HCT116 (cell line): ENCODE measurements at regions not wholly inside any gene's neighbourhood (a gene's known extent, or its start where the extent isn't known, plus 50 kb on each side); places are given as distances from the start of the nearest gene placed in this dataset.

Experiments
- ATAC-seq: fragments of 200-7000 bp; cut with Tn5 transposase; 2 replicates; pipeline ENCODE4 v1.9.1; 2020; ENCODE audit warnings: mild to moderate bottlenecking, moderate library complexity
- BruUV-seq: library from RNA; stranded (reverse); fragments of 400-500 nt; replicated peaks from 2 replicates; lab custom pipeline; 2021; lab: Mats Ljungman, UMichigan
- CTCF ChIA-PET: fragments of 300-600 bp; sonication (Branson Sonifier 250); formaldehyde crosslinking; loops from one replicate; lab custom pipeline; 2021; ENCODE audit warnings: antibody characterized with exemption; lab: Charles Lee
- POLR2A ChIA-PET: fragments of 300-600, 350-600 bp; sonication (Branson Sonifier 250); formaldehyde crosslinking; loops from one replicate; lab custom pipeline; 2021; ENCODE audit warnings: antibody characterized with exemption; lab: Charles Lee
- RAD21 ChIA-PET, 2 experiments: fragments of 300-600 bp; sonication (Branson Sonifier 250); formaldehyde crosslinking; loops; one replicate each; lab custom pipeline; 2023; ENCODE audit warnings: low total read pairs in 2 of 2; ENCODE audit not compliant: uncharacterized antibody in 2 of 2, unreplicated experiment in 2 of 2, low non-redundant PET in 1 of 2; lab: Charles Lee
- DNase-seq: peaks from one replicate; pipeline ENCODE4 v3.0.0-alpha.2; 2010; ENCODE audit warnings: low read depth, low spot score
- H2AFZ ChIP-seq: fragments of 200-600 bp; shearing (Covaris generic), sonication (generic); 2 replicates; pipeline ENCODE4 v1.6.1; 2017; ENCODE audit warnings: low read depth, mixed run types, mixed read lengths, antibody characterized with exemption, low read length; ENCODE audit not compliant: poor library complexity, severe bottlenecking
- H3K27ac ChIP-seq: 2 replicates; pipeline ENCODE4 v1.5.1; 2012; ENCODE audit warnings: low read depth, low read length
- H3K27me3 ChIP-seq: fragments of 200-600 bp; sonication (generic); 2 replicates; pipeline ENCODE4 v1.6.1; 2016; ENCODE audit warnings: mixed run types, low read length, mixed read lengths; ENCODE audit not compliant: insufficient read depth
- H3K36me3 ChIP-seq, 2 experiments: fragments of 200-500 bp in 1 of 2; fragments of 200-600 bp in 1 of 2; sonication (Bioruptor generic) in 1 of 2; sonication (generic) in 1 of 2; 2 replicates each; pipeline versions ENCODE4 v1.5.1 to v1.6.1; 2014 to 2016; ENCODE audit warnings: low read length in 2 of 2, inconsistent platforms in 1 of 2, mixed read lengths in 1 of 2, mixed run types in 1 of 2; ENCODE audit not compliant: insufficient read depth in 2 of 2, control insufficient read depth in 1 of 2
- H3K4me1 ChIP-seq, 2 experiments: fragments of 200-600 bp in 1 of 2; sonication (generic) in 1 of 2; 2 replicates each; pipeline versions ENCODE4 v1.5.1 to v1.6.1; 2012 to 2017; ENCODE audit warnings: low read length in 2 of 2, inconsistent platforms in 1 of 2, mild to moderate bottlenecking in 1 of 2, mixed read lengths in 1 of 2, mixed run types in 1 of 2, moderate library complexity in 1 of 2; ENCODE audit not compliant: insufficient read depth in 2 of 2, control insufficient read depth in 1 of 2
- H3K4me2 ChIP-seq: fragments of 200-600 bp; sonication (generic); 2 replicates; pipeline ENCODE4 v1.6.1; 2017; ENCODE audit warnings: mixed run types, low read length, mixed read lengths
- H3K4me3 ChIP-seq, 2 experiments: fragments of 200-600 bp in 1 of 2; sonication (generic) in 1 of 2; replicated peaks in 1 of 2; 2 replicates each; pipeline ENCODE4 v1.5.1; 2011 to 2016; ENCODE audit warnings: low read length in 2 of 2, control low read depth in 1 of 2, low read depth in 1 of 2, mild to moderate bottlenecking in 1 of 2, mixed read lengths in 1 of 2, mixed run types in 1 of 2
- H3K79me2 ChIP-seq: fragments of 200-600 bp; sonication (generic); 2 replicates; pipeline ENCODE4 v1.6.1; 2017; ENCODE audit warnings: mild to moderate bottlenecking, mixed run types, low read length, moderate library complexity, mixed read lengths; ENCODE audit not compliant: insufficient read depth
- H3K9ac ChIP-seq: fragments of 200-600 bp; sonication (generic); 2 replicates; pipeline ENCODE4 v1.6.1; 2016; ENCODE audit warnings: low read length, mixed read lengths
- H3K9me2 ChIP-seq: fragments of 200-600 bp; sonication (generic), shearing (Covaris generic); 2 replicates; pipeline ENCODE4 v1.6.1; 2017; ENCODE audit warnings: mixed run types, mild to moderate bottlenecking, moderate library complexity; ENCODE audit not compliant: insufficient read depth
- H3K9me3 ChIP-seq, 2 experiments: fragments of 200-500 bp in 1 of 2; fragments of 200-600 bp in 1 of 2; sonication (Bioruptor generic) in 1 of 2; sonication (generic) in 1 of 2; 2 replicates each; pipeline ENCODE4 v1.6.1; 2014 to 2017; ENCODE audit warnings: low read length in 2 of 2, mixed read lengths in 2 of 2, inconsistent platforms in 1 of 2, low read depth in 1 of 2, mild to moderate bottlenecking in 1 of 2, mixed run types in 1 of 2, moderate library complexity in 1 of 2; ENCODE audit not compliant: control insufficient read depth in 1 of 2, insufficient read depth in 1 of 2
- H4K20me1 ChIP-seq: fragments of 200-600 bp; sonication (generic), shearing (Covaris generic); 2 replicates; pipeline ENCODE4 v1.6.1; 2017; ENCODE audit warnings: mixed run types, mild to moderate bottlenecking, moderate library complexity; ENCODE audit not compliant: insufficient read depth
- CEBPB ChIP-seq: IDR thresholded peaks from 2 replicates; pipeline ENCODE4 v1.6.1; 2012; ENCODE audit warnings: low read depth
- ELF1 ChIP-seq: IDR thresholded peaks from 2 replicates; pipeline ENCODE4 v1.6.1; 2012; ENCODE audit warnings: low read depth, borderline replicate concordance
- EZH2 ChIP-seq: fragments of 200-600 bp; sonication (generic); IDR thresholded peaks from 2 replicates; pipeline ENCODE4 v1.6.1; 2017; ENCODE audit warnings: antibody characterized with exemption, mixed run types
- EZH2phosphoT487 ChIP-seq: fragments of 200-600 bp; IDR thresholded peaks from 2 replicates; pipeline ENCODE4 v1.6.1; 2018; ENCODE audit warnings: antibody characterized with exemption, borderline replicate concordance
- FOSL1 ChIP-seq: IDR thresholded peaks from 2 replicates; pipeline ENCODE4 v1.6.1; 2012; ENCODE audit warnings: low read depth
- JUND ChIP-seq: IDR thresholded peaks from 2 replicates; pipeline ENCODE4 v1.6.1; 2012
- POLR2A ChIP-seq: IDR thresholded peaks from 2 replicates; pipeline ENCODE4 v1.7.0; 2011; ENCODE audit warnings: borderline replicate concordance; ENCODE audit not compliant: insufficient read depth, insufficient read length; ENCODE audit errors: extremely low read depth
- RAD21 ChIP-seq: IDR thresholded peaks from 2 replicates; pipeline ENCODE4 v1.6.1; 2012; ENCODE audit warnings: low read depth, mild to moderate bottlenecking
- SIN3A ChIP-seq: IDR thresholded peaks from 2 replicates; pipeline ENCODE4 v1.6.1; 2012; ENCODE audit warnings: low read depth
- SP1 ChIP-seq: IDR thresholded peaks from 2 replicates; pipeline ENCODE4 v1.6.1; 2012; ENCODE audit warnings: low read depth
- SRF ChIP-seq: IDR thresholded peaks from 2 replicates; pipeline ENCODE4 v1.6.1; 2012; ENCODE audit warnings: low read depth
- intact Hi-C: fragments of 100-400 bp; cut with micrococcal nuclease; formaldehyde crosslinking; loops from 2 replicates; pipeline ENCODE4 v1.10.0; 2022
- TF ChIP-seq, protein P1 (sequence below): IDR thresholded peaks from 2 replicates; pipeline ENCODE4 v1.6.1; 2012; ENCODE audit warnings: low read depth
- TF ChIP-seq, protein P2 (sequence below): IDR thresholded peaks from 2 replicates; pipeline ENCODE4 v1.6.1; 2012

DNA sequence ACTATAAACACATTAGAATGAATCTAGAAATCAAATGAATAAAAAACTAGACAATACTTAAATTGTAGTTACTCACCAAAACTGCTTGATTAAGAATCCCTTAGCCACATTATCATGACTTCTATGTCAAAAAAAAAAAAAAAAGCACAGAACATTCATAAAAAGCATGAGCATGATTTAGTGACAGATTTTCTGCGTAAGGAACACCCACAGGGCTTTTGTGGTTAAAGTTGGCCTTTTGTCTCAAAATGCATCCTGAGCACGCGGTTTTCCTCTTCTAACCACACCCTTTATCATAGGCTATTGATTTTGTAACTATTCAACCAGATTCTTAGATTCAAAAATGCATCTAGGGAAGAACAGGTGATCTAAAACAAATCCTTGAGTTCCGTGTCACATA lies 334.0 kb upstream of the NR2F2 start:
- POLR2A ChIA-PET = no interaction called here
- no peaks in the 10 kb centered on the region for H3K9me2 ChIP-seq
- TF ChIP-seq RAD21 (no peak), JUND (no peak), SRF (no peak), EZH2 (no peak), SIN3A (no peak), SP1 (no peak), CEBPB (no peak), FOSL1 (no peak), ELF1 (no peak), EZH2phosphoT487 (no peak), POLR2A (no peak)
- TF ChIP-seq, protein P1, sequence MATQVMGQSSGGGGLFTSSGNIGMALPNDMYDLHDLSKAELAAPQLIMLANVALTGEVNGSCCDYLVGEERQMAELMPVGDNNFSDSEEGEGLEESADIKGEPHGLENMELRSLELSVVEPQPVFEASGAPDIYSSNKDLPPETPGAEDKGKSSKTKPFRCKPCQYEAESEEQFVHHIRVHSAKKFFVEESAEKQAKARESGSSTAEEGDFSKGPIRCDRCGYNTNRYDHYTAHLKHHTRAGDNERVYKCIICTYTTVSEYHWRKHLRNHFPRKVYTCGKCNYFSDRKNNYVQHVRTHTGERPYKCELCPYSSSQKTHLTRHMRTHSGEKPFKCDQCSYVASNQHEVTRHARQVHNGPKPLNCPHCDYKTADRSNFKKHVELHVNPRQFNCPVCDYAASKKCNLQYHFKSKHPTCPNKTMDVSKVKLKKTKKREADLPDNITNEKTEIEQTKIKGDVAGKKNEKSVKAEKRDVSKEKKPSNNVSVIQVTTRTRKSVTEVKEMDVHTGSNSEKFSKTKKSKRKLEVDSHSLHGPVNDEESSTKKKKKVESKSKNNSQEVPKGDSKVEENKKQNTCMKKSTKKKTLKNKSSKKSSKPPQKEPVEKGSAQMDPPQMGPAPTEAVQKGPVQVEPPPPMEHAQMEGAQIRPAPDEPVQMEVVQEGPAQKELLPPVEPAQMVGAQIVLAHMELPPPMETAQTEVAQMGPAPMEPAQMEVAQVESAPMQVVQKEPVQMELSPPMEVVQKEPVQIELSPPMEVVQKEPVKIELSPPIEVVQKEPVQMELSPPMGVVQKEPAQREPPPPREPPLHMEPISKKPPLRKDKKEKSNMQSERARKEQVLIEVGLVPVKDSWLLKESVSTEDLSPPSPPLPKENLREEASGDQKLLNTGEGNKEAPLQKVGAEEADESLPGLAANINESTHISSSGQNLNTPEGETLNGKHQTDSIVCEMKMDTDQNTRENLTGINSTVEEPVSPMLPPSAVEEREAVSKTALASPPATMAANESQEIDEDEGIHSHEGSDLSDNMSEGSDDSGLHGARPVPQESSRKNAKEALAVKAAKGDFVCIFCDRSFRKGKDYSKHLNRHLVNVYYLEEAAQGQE = no peak
- TF ChIP-seq, protein P2, sequence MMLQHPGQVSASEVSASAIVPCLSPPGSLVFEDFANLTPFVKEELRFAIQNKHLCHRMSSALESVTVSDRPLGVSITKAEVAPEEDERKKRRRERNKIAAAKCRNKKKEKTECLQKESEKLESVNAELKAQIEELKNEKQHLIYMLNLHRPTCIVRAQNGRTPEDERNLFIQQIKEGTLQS = no peak
- TF ChIP-seq, all 23 proteins: peak for 0
- intact Hi-C loops = no loop called here
- Histone ChIP-seq H3K27me3 (no peaks in the 10 kb centered on the region), H4K20me1 (no peaks in the 10 kb centered on the region), H3K79me2 (no peaks in the 10 kb centered on the region), H3K9me3 (no peaks in the 10 kb centered on the region), H3K36me3 (no peaks in the 10 kb centered on the region), H3K4me3 (no peak overlapping the region), H3K4me1 (peaks cover 0 to 4% of the 10 kb centered on the region in 2 experiments; a peak in 1 of 4 replicates), H2AFZ (no peak overlapping the region), H3K9ac (no peak overlapping the region), H3K27ac (no peak overlapping the region), H3K4me2 (no peak overlapping the region)
- ATAC-seq = no peak
- DNase-seq = no peak
- ChIA-PET CTCF (no interaction called here), RAD21 (no interaction called here)
- BruUV-seq = no TSS peak
